Kasumi-1 (cell line): ENCODE measurements at regions not wholly inside any gene's neighbourhood (a gene's known extent, or its start where the extent isn't known, plus 50 kb on each side); places are given as distances from the start of the nearest gene placed in this dataset.

ENCODE experiments used
- DNase-seq, 2 experiments: peaks; one replicate each; lab custom pipeline; 2025; lab: John Stamatoyannopoulos, UW

GRCh38 chr20:63116412-63117106 is 99.4 kb downstream of the YTHDF1 start:
- DNase-seq: peak in 1 of 2 experiments; percentile 1

GRCh38 chr20:63115651-63116411 is 100.1 kb downstream of the YTHDF1 start:
- no peak for DNase-seq

GRCh38 chr20:63114693-63115311 is 101.1 kb downstream of the YTHDF1 start:
- DNase-seq: no peak

GRCh38 chr20:63114006-63114692 is 101.8 kb downstream of the YTHDF1 start:
- no peak for DNase-seq

- no peak for DNase-seq
Observed at GRCh38 chr20:63112491-63113219, 103.3 kb downstream of the YTHDF1 start.

- no peak for DNase-seq
Observed at GRCh38 chr20:63108247-63108646, 101.5 kb upstream of the BHLHE23 start.

GRCh38 chr20:63107449-63108200 is 100.9 kb upstream of the BHLHE23 start:
- no peak for DNase-seq

GRCh38 chr20:63106765-63107448 is 100.1 kb upstream of the BHLHE23 start:
- DNase-seq: no peak

- no peak for DNase-seq
Observed at GRCh38 chr20:63106108-63106764, 99.5 kb upstream of the BHLHE23 start.

GRCh38 chr20:63105211-63106107 is 98.7 kb upstream of the BHLHE23 start:
- no peak for DNase-seq

- no peak for DNase-seq
Observed at GRCh38 chr20:63104312-63105181, 97.8 kb upstream of the BHLHE23 start.

GRCh38 chr20:63103402-63104311 is 96.9 kb upstream of the BHLHE23 start:
- DNase-seq: no peak

- no peak for DNase-seq
Observed at GRCh38 chr20:63102721-63103375, 96.1 kb upstream of the BHLHE23 start.

- DNase-seq: no peak
Observed at GRCh38 chr20:63101781-63102720, 95.3 kb upstream of the BHLHE23 start.
